Neural cell (in vitro differentiated cells): ENCODE measurements at regions not wholly inside any gene's neighbourhood (a gene's known extent, or its start where the extent isn't known, plus 50 kb on each side); places are given as distances from the start of the nearest gene placed in this dataset.
"Not testable (repeated sequence)": the region's sequence is repeated elsewhere in the genome, so short reads cannot be mapped to it uniquely, and the experiment has no call there.

Experiments
- H2AFZ ChIP-seq: fragments of 200-600, 300-800 bp; sonication (generic), shearing (Covaris generic); 2 replicates; pipeline ENCODE4 v1.6.0; 2014; ENCODE audit warnings: low read depth, mild to moderate bottlenecking, antibody characterized with exemption, low read length, moderate library complexity
- H3F3A ChIP-seq: fragments of 200-600 bp; shearing (Covaris generic); 2 replicates; pipeline ENCODE4 v1.6.1; 2016; ENCODE audit warnings: mild to moderate bottlenecking, moderate library complexity, mixed read lengths, antibody characterized with exemption, low read length; ENCODE audit not compliant: insufficient read depth, poor library complexity, severe bottlenecking
- H3K27ac ChIP-seq: fragments of 200-600, 300-800 bp; sonication (generic), shearing (Covaris generic); 2 replicates; pipeline ENCODE4 v1.5.1; 2014; ENCODE audit warnings: mild to moderate bottlenecking, low read length, moderate library complexity
- H3K27me3 ChIP-seq: fragments of 300-800, 200-600 bp; sonication (generic), shearing (Covaris generic); 2 replicates; pipeline ENCODE4 v1.6.0; 2014; ENCODE audit warnings: mild to moderate bottlenecking, low read depth, low read length, moderate library complexity; ENCODE audit not compliant: insufficient read depth
- H3K36me3 ChIP-seq: fragments of 300-800, 200-600 bp; sonication (generic), shearing (Covaris generic); 2 replicates; pipeline ENCODE4 v1.5.1; 2014; ENCODE audit warnings: mild to moderate bottlenecking, antibody characterized with exemption, low read length, moderate library complexity; ENCODE audit not compliant: insufficient read depth
- H3K4me2 ChIP-seq: fragments of 300-800, 200-600 bp; sonication (generic), shearing (Covaris generic); 2 replicates; pipeline ENCODE4 v1.6.0; 2014; ENCODE audit warnings: mild to moderate bottlenecking, low read length
- H3K4me3 ChIP-seq: fragments of 300-800, 200-600 bp; sonication (generic), shearing (Covaris generic); 2 replicates; pipeline ENCODE4 v1.5.1; 2014; ENCODE audit warnings: mild to moderate bottlenecking, low read length, moderate library complexity
- H3K79me2 ChIP-seq: fragments of 200-600 bp; shearing (Covaris generic); replicated peaks from 2 replicates; pipeline ENCODE4 v1.6.0; 2014; ENCODE audit warnings: mild to moderate bottlenecking, low read length, moderate library complexity; ENCODE audit not compliant: insufficient read depth
- H3K9ac ChIP-seq: fragments of 300-800, 200-600 bp; sonication (generic), shearing (Covaris generic); 2 replicates; pipeline ENCODE4 v1.6.1; 2016; ENCODE audit warnings: mild to moderate bottlenecking, low read length, mixed read lengths
- H3K9me2 ChIP-seq: fragments of 200-600 bp; shearing (Covaris generic); 2 replicates; pipeline ENCODE4 v1.6.1; 2016; ENCODE audit warnings: mild to moderate bottlenecking, low read length, mixed read lengths; ENCODE audit not compliant: insufficient read depth
- H3K9me3 ChIP-seq: fragments of 200-600, 300-800 bp; sonication (generic), shearing (Covaris generic); 2 replicates; pipeline ENCODE4 v1.6.1; 2016; ENCODE audit warnings: mild to moderate bottlenecking, mixed run types, low read length, moderate library complexity, mixed read lengths
- H4K20me1 ChIP-seq: fragments of 200-600 bp; shearing (Covaris generic); 2 replicates; pipeline ENCODE4 v1.6.1; 2016; ENCODE audit warnings: mild to moderate bottlenecking, mixed run types; ENCODE audit not compliant: insufficient read depth
- EP300 ChIP-seq: fragments of 450-650 bp; conservative IDR thresholded peaks from 2 replicates; pipeline ENCODE4 v1.6.1; 2014; ENCODE audit warnings: antibody characterized with exemption, mild to moderate bottlenecking, moderate library complexity; ENCODE audit not compliant: poor library complexity, severe bottlenecking
- EZH2 ChIP-seq: fragments of 200-600, 300-800 bp; shearing (Covaris generic), sonication (generic); IDR thresholded peaks from 2 replicates; pipeline ENCODE4 v1.6.1; 2014; ENCODE audit warnings: antibody characterized with exemption, low read length, borderline replicate concordance, mild to moderate bottlenecking; ENCODE audit not compliant: insufficient read depth, poor library complexity, severe bottlenecking
- MXI1 ChIP-seq: fragments of 450-650 bp; conservative IDR thresholded peaks from 2 replicates; pipeline ENCODE4 v1.6.1; 2014; ENCODE audit warnings: antibody characterized with exemption, mild to moderate bottlenecking; ENCODE audit not compliant: poor library complexity, severe bottlenecking
- POLR2AphosphoS5 ChIP-seq: IDR thresholded peaks from 2 replicates; pipeline ENCODE4 v1.6.1; 2012
- RAD21 ChIP-seq: fragments of 450-650 bp; conservative IDR thresholded peaks from 2 replicates; pipeline ENCODE4 v1.6.1; 2014; ENCODE audit warnings: antibody characterized with exemption, mild to moderate bottlenecking, moderate library complexity
- SMC3 ChIP-seq: fragments of 450-650 bp; conservative IDR thresholded peaks from 2 replicates; pipeline ENCODE4 v1.6.1; 2014; ENCODE audit warnings: antibody characterized with exemption, mild to moderate bottlenecking, moderate library complexity; ENCODE audit not compliant: poor library complexity
- TAF1 ChIP-seq: IDR thresholded peaks from 2 replicates; pipeline ENCODE4 v1.6.1; 2012; ENCODE audit warnings: low read depth
- TF ChIP-seq, protein P1 (sequence below): fragments of 450-650 bp; IDR thresholded peaks from 2 replicates; pipeline ENCODE4 v1.5.1; 2014; ENCODE audit warnings: antibody characterized with exemption, mild to moderate bottlenecking, moderate library complexity; ENCODE audit not compliant: poor library complexity, severe bottlenecking
- TF ChIP-seq, protein P2 (sequence below): IDR thresholded peaks from 2 replicates; pipeline ENCODE4 v1.6.1; 2012; ENCODE audit warnings: borderline replicate concordance

DNA sequence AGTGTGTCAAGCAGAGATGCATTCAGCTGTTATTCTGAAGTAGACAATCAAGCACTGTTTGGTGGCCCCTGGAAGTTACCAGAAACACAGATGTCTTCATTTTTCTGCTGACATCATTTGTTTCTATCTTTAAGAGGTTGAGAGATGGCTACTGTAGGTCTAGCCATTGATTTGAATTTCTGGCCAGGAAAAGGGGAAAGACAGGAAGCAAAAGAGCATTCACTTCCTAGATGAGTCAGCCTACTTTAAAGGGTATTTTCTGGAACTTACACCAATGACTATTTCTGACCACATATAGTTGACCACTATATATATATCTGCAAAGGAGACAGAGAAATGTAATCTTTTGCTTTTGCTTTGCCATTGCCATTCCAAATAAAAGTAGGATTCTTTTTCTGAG lies 900.1 kb upstream of the SOX11 start:
- H3K9me2 ChIP-seq: no peaks in the 10 kb centered on the region
- no peak for TF ChIP-seq POLR2AphosphoS5
- TF ChIP-seq, protein P1, sequence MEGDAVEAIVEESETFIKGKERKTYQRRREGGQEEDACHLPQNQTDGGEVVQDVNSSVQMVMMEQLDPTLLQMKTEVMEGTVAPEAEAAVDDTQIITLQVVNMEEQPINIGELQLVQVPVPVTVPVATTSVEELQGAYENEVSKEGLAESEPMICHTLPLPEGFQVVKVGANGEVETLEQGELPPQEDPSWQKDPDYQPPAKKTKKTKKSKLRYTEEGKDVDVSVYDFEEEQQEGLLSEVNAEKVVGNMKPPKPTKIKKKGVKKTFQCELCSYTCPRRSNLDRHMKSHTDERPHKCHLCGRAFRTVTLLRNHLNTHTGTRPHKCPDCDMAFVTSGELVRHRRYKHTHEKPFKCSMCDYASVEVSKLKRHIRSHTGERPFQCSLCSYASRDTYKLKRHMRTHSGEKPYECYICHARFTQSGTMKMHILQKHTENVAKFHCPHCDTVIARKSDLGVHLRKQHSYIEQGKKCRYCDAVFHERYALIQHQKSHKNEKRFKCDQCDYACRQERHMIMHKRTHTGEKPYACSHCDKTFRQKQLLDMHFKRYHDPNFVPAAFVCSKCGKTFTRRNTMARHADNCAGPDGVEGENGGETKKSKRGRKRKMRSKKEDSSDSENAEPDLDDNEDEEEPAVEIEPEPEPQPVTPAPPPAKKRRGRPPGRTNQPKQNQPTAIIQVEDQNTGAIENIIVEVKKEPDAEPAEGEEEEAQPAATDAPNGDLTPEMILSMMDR: no peak
- no peak for TF ChIP-seq TAF1
- TF ChIP-seq RAD21: no peak
- no peak for TF ChIP-seq EP300
- no peak for TF ChIP-seq SMC3
- TF ChIP-seq, protein P2, sequence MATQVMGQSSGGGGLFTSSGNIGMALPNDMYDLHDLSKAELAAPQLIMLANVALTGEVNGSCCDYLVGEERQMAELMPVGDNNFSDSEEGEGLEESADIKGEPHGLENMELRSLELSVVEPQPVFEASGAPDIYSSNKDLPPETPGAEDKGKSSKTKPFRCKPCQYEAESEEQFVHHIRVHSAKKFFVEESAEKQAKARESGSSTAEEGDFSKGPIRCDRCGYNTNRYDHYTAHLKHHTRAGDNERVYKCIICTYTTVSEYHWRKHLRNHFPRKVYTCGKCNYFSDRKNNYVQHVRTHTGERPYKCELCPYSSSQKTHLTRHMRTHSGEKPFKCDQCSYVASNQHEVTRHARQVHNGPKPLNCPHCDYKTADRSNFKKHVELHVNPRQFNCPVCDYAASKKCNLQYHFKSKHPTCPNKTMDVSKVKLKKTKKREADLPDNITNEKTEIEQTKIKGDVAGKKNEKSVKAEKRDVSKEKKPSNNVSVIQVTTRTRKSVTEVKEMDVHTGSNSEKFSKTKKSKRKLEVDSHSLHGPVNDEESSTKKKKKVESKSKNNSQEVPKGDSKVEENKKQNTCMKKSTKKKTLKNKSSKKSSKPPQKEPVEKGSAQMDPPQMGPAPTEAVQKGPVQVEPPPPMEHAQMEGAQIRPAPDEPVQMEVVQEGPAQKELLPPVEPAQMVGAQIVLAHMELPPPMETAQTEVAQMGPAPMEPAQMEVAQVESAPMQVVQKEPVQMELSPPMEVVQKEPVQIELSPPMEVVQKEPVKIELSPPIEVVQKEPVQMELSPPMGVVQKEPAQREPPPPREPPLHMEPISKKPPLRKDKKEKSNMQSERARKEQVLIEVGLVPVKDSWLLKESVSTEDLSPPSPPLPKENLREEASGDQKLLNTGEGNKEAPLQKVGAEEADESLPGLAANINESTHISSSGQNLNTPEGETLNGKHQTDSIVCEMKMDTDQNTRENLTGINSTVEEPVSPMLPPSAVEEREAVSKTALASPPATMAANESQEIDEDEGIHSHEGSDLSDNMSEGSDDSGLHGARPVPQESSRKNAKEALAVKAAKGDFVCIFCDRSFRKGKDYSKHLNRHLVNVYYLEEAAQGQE: no peak
- no peak for TF ChIP-seq MXI1
- TF ChIP-seq EZH2: no peak
- no peaks in the 10 kb centered on the region for H3F3A ChIP-seq
- no peak overlapping the region for H3K27ac ChIP-seq
- no peak overlapping the region for H2AFZ ChIP-seq
- H3K79me2 ChIP-seq: no peaks in the 10 kb centered on the region
- H3K4me2 ChIP-seq: no peak overlapping the region
- no peak overlapping the region for H3K9ac ChIP-seq
- H3K36me3 ChIP-seq: no peaks in the 10 kb centered on the region
- no peaks in the 10 kb centered on the region for H4K20me1 ChIP-seq
- H3K4me3 ChIP-seq: no peak overlapping the region
- no peaks in the 10 kb centered on the region for H3K27me3 ChIP-seq
- no peaks in the 10 kb centered on the region for H3K9me3 ChIP-seq

DNA sequence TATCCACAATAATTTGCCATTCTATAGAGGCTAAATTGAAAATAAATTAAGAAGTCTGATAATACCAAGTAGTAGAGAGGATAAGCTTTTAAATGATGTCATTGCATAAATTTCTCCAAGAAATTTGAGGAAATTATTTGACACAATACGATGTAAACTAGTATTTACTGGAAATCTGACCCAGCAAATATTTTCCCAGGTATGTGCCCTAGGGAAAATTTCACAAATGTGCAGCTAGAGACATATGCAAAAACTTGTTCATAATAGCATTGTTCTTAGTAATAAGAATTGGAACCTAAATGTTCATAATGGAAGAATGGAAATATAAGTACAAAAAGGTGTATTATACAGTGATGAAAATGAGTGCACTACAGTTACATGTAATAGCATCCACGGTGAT lies 888.8 kb upstream of the SOX11 start:
- Histone ChIP-seq H3K9ac (no peak overlapping the region), H3K79me2 (no peaks in the 10 kb centered on the region), H3K4me3 (no peak overlapping the region), H3K27me3 (no peaks in the 10 kb centered on the region), H3K27ac (no peak overlapping the region), H3K9me3 (no peaks in the 10 kb centered on the region), H3K9me2 (no peaks in the 10 kb centered on the region), H4K20me1 (no peaks in the 10 kb centered on the region), H3F3A (no peaks in the 10 kb centered on the region), H3K36me3 (no peaks in the 10 kb centered on the region), H2AFZ (no peak overlapping the region), H3K4me2 (no peak overlapping the region)
- TF ChIP-seq MXI1: no peak
- TF ChIP-seq, protein P2: no peak
- TF ChIP-seq EP300: no peak
- TF ChIP-seq TAF1: no peak
- TF ChIP-seq RAD21: no peak
- no peak for TF ChIP-seq POLR2AphosphoS5
- TF ChIP-seq, protein P1: no peak
- TF ChIP-seq SMC3: no peak
- TF ChIP-seq EZH2: no peak

DNA sequence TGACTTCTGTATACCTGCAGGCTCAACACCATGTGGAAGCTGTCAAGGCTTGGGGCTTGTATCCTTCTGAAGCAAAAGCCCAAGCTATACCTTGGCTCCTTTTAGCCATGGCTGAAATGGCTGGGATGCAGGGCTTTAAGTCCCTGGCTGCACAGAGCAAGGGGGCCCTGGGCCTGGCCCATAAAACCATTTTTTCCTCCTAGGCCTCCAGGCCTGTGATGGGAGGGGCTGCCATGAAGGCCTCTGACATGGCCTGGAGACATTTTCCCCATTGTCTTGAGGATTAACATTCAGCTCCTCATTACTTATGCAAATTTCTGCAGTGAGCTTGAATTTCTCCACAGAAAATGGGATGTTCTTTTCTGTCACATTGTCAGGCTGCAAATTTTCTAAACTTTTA lies 878.0 kb upstream of the SOX11 start:
- not testable (repeated sequence) for H3K27me3 ChIP-seq, H3F3A ChIP-seq, H3K4me2 ChIP-seq, H2AFZ ChIP-seq, H4K20me1 ChIP-seq, H3K36me3 ChIP-seq, H3K79me2 ChIP-seq, H3K27ac ChIP-seq, H3K4me3 ChIP-seq, H3K9me3 ChIP-seq, H3K9ac ChIP-seq, H3K9me2 ChIP-seq
